NCI-H460 (cell line): ENCODE measurements at regions not wholly inside any gene's neighbourhood (a gene's known extent, or its start where the extent isn't known, plus 50 kb on each side); places are given as distances from the start of the nearest gene placed in this dataset.
"Not testable (repeated sequence)": the region's sequence is repeated elsewhere in the genome, so short reads cannot be mapped to it uniquely, and the experiment has no call there.

Experiments used
- DNase-seq: peaks from one replicate; pipeline ENCODE4 v3.0.0-alpha.2; 2016; ENCODE audit warnings: low read depth; ENCODE audit errors: extremely low read depth

DNA sequence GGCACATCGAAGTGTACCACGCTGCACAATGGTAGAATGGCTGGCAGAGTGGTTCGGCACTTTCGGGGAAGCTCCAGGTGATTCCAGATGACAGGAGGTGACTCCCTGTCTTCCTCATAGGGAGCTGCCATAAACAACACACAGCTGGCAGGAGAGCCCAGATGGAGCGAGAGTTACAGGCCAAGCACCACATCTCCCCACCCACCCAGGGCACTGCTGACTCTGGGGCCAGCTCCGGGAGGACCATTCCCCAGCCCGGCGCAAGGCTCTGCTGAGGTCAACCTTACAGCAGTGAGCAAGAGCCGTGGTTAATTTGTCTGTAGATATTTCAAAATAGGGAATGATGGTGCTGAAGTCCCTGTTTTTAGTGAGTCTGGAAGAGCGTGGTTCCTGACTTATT, 78.8 kb upstream of the HMGXB4 start:
- DNase-seq, result no peak

DNA sequence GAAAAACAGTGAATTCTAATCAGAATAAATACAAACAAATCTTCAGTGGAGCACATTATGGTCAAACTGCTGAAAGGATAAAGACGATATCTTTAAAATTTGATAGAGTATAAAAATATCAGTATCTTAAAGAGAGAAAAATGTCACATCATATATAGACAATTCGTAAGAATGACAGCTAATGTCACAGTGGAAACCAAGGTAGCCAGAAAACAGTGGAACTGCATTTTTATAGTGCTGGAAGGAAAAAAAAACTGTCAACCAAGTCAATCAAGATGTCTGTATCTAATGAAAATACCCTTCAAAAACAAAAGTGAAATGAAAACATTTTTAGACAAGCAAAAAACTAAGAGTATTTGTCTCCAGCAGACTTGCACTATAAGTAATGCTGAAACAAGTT, 73.4 kb upstream of the HMGXB4 start:
- no peak for DNase-seq

DNA sequence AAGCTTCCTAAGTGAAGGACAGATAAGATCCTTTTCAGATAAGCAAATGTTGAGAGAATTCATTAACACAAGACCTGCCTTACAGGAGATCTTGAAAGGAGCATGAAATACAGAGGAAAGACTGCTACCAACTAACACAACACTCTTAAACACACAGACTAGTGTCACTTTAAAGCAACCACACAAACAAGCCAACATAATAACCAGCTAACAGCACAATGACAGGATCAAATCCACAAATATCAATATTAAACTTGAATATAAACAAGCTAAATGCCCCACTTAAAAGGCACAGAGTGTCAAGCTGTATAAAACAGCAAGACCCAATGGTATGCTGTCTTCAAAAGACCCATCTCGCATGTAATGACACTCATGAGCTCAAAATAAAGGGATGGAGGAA, 70.8 kb upstream of the HMGXB4 start:
- DNase-seq, result no peak

DNA sequence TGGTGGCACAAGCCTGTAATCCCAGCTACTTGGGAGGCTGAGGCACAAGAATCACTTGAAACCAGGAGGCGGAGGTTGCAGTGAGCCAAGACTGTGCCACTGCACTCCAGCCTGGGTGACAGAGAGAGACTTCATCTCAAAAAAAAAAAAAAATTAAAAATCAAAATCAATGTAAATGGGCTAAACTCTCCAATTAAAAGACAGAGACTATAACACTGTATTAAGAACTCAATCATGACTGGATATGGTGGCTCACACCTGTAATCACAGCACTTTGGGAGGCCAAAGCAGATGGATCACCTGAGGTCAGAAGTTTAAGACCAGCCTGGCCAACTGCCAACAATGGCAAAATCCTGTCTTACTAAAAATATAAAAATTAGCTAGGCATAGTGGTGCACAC, 68.4 kb upstream of the HMGXB4 start:
- not testable (repeated sequence) for DNase-seq

DNA sequence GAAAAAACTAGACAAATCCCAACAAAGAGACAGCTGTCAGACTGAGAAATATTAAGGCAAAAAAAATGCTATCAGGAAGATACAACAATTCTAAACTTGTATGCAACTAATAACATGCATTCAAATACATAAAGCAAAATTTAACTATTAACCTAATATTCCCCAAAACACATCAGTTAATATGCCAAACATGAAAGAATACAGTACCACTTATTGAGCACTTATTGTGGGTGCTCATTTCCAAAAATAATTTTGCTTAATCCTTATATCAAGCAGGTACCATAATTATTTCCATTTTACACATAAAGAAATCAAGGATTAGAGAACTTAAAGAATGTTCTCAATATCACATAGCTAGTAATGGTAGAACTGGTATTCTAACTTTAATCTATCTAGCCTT, 67.7 kb upstream of the HMGXB4 start:
- DNase-seq, result no peak

DNA sequence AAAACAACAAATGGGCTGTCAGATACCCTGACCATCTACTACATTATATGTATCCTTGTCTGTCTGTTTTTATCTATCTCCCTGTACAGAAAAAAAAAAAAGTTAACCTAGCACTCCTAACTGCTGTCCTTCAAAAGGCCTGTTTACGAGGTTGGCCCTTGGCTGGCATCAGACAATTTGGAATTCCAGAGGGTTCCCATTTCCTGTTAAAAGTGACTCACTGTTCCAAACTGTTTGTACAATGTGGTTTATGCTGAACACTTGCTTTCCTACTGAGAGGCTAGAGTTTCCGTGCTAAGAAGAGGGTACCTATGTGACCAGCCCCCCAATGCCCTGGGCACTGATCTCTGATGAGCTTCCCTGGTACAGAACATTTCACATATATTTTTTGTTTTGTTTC, 65.9 kb upstream of the HMGXB4 start:
- DNase-seq, result no peak

DNA sequence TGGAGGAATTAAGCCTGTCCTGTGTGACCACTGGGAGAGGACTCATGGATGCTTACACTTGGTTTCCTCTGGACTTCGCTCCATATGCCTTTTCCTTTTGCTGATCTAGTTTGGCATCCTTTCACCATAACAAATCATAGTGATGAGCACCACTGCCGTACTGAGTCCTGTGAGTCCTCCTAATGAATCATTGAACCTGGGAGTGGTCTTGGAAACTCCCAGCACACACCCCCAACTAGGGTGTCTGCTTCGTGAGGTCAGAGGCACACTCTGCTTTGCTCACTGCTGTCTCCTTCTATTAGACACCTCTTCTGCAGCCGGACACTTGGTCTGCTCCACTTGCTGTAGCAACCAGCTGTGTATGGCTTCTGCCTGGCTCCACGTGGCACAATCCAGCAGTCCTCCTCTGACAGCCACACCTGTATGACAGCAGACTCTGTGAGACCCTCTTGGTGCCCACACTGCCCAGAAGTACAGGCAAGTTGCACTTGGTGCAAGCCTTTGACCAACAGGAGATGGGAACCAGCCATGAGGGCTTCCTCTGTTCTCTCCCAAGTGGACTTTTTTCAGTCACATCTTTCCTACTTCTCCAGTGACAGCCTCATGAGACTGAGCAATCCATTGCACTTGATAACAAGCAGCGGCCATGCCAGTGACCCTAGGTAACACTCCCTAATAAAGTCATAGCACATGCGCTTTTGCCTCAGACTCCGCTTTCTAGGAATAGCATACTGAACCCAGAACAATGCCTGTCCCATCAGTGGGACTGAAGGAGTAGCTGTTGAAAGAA, 65.0 kb upstream of the HMGXB4 start:
- DNase-seq, result no peak

DNA sequence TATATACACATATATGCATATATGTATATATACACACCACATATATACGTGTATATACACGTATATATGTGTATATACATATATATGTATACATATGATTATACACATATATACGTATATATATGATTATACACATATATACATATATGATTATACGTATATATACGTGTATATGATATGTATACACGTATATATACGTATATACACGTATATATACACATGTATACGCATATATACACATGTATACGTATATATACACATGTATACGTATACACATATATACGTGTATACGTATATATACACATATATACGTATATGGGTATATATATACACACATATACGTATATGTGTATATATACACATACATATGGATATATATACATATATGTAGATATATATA, 62.1 kb upstream of the HMGXB4 start:
- DNase-seq, result no peak

DNA sequence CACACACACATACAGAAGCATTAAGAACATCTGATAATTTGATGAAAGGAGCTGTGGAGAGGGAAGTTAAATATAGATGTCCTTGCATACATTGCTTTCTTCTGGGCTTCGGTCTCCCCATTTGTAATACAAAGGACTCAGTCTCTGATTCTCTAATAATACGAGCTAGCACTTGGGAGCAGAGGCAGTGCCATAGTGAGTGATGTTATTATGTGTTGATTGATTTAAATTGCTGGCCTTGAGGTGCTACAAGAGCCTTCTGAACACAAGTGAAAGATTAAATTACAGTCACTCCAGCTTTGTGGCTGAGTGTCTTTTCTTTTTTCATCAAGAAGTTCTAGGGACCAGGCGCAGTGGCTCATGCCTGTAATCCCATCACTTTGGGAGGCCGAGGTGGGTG, 61.5 kb upstream of the HMGXB4 start:
- DNase-seq, result no peak

DNA sequence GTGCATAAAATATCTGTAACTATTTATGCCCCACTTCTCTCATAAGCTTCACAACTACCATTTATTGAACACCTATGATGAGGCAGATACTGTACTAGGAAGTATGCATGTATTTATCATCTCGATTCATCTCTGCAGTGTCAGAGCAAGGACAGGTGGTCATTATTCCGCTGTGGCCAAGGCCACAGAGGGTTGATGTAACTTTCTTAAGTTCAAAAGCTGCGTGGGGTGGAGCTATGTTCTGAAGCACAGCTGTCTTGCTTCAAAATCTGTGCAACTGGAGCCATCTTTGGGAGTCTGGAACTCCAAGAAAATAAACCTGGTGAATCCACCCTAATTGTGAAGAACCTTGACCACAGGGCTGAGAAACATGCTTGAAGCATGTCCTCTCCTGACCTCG, 60.2 kb upstream of the HMGXB4 start:
- no peak for DNase-seq

DNA sequence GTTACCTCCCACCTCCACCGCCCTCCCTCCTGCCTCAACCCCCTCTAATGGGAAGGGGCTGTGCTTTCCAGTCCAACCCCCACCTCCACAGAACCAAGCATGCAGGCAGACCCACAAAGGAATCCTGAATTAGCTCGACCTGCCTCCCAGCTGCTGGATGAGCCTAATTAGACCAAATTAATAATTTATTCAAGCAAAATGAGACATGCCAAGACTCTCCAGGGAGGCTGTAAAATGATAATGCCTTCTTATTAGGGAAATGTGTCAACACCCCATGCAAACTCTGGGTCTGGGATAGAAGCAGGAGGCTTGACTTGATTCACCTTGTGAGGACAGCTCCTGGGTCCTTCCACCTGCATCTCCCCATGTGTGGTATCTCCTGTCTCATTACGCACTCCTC, 59.4 kb upstream of the HMGXB4 start:
- DNase-seq, result no peak

DNA sequence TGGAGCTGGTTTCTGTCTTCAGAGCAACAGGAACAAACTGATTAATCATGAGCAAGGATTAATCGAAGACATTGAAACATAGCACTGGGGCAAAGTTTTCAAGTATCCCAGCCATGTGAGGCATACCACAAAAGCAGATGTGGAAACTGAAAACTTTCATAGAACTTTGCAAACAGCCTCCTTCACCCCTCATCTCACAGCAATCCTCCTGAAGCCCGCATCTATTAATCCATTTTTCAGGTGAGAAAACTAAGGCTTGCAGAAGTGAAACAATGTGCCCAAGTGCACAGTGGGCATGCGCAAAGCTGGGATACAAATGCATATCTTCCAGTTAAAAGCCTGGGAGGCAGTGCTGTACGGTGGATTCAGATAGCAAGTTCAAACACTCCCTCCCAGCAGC, 58.6 kb upstream of the HMGXB4 start:
- no peak for DNase-seq

DNA sequence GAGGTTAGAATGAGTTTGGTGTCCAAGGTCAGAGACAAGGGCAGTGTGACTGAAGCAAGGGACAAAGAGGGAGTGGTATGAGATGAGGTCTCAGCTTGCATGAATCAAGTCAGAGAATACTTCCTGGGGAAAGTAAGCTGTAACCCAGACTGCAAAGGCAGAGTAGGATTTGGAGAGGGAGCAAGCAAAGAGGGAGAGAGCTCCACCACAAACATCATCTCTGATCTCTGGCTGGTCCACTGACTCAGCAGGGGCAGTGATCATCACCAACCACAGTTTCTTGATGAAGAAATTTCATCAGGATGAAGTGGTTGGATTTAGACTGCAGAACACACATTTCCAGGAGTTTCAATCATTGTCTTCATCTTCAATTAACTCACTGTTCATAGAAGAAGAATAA, 54.9 kb upstream of the HMGXB4 start:
- DNase-seq, result no peak

DNA sequence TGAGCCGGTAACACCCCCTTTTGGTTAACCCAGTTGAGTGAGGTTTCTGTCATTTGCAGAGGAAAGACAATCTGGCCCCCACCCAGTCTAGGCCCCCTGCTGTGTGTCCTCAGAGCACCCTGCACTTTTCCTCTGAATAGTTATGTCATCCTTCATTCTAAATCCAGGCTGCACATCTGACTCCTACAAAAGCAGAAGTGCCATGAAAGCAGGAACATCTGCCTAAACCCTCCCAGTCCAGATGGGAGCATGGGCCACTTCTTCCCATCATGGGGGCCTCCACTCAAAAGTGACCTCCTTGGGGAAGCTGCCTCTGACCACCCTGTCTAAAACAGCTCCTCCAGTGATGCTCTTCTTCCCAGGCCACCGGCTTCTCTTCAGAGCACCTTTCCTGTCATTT, 53.7 kb upstream of the HMGXB4 start:
- DNase-seq, result no peak

DNA sequence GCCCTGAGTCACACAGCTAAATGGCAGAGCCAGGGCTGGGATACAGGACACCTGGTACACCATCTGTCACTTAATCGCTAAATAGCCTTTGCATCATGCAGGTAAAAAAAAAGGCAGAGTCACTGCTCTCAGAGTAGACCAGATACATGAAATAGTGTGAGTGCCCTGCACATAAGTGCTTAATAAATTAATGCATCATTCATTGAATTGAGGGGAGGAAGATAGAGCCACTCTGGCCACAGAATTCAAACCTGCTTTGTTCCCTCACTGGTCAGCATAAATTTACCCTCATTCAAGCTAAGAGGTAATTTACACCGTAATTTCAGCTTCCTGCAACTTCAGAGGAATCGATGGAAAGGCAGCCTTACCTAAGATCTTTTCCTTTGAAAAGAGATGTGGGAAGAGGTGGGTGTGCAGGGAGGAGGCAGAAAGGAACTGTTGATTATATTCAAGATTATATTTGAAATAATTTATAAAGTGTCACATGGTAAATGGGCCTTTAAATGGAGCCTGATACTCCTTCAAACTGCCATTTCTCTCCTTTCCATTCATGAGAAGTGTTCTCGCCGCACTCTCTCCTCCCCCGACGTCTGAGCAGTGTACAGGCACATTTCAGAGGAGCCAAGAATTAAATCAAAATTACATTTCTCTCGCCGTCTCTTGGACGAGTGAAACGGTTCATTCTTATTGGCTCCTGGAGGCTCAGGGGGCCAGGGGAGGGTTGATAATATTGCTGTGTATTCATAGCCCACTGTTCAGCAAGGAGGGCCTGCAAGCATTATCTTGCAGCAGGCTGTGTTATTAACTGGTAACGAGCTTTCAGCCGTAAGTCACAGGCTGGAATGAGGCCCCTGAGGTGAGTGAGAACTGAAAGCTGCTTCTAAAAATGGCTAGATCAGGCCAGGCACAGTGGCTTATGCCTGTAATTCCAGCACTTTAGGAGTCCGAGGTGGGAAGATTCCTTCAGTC, 52.2 kb upstream of the HMGXB4 start:
- DNase-seq, result no peak

DNA sequence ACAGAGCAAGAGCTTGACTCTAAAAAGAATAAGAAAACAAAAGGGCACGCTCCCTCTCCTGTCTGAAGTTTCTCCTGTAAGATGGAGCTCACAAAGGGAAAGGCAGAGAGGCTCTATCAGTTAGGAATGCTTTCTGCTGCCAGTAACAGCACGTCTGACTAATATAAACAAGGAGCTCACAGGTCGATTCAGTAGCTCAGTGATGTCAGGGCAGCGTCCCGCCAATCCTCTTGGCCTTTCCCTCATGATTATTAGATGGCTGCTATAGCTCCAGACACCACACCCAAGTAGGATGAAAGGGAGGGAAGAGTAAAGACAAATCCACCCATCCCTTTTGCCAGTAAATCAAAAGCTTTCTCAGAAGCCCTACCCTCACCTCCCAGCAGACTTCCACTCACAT, 51.3 kb upstream of the HMGXB4 start:
- no peak for DNase-seq

DNA sequence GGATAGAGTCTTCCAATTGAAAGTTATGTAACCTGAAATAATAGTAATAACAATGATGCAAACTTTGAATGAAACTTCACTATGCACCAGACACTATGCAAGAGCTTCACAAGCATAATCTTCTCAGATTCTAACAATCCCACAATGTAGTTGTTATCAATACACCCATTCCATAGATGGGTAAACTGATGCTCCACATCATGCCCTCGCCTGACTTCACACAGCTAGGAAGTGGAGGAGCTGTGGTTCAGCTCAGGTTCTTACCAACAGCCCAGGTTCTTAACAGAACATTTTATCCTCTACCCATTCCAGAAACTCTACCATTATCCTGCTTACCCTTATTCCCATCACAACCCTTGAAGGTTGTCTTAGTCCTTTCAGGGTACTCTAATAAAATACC, 50.4 kb upstream of the HMGXB4 start:
- DNase-seq, result no peak
